ENCODE measurements at regions not wholly inside any gene's neighbourhood (a gene's known extent, or its start where the extent isn't known, plus 50 kb on each side); places are given as distances from the start of the nearest gene placed in this dataset.

GRCh38 chr20:40294175-40294574 is 394.9 kb downstream of the MAFB start:
- TF ChIP-seq CTCF (conservative IDR thresholded peaks at IDR 0.05; ENCODE audit: low read depth, low read length) (no peak), EZH2 (IDR thresholded peaks at IDR 0.05; ENCODE audit: low read length, unreplicated experiment) (no peak), EZH2phosphoT487 (IDR thresholded peaks at IDR 0.05; ENCODE audit: borderline replicate concordance, low read length) (no peak)
